Endothelial cell (in vitro differentiated cells): ENCODE measurements at regions not wholly inside any gene's neighbourhood (a gene's known extent, or its start where the extent isn't known, plus 50 kb on each side); places are given as distances from the start of the nearest gene placed in this dataset.
"Not testable (repeated sequence)": the region's sequence is repeated elsewhere in the genome, so short reads cannot be mapped to it uniquely, and the experiment has no call there.

Source experiments
- DNase-seq: peaks from one replicate; pipeline ENCODE4 v3.0.0; 2021; ENCODE audit warnings: low spot score
- H3K27ac Mint-ChIP-seq: one replicate; pipeline ENCODE4 v1.8.0; 2021; ENCODE audit warnings: mixed read lengths, inconsistent platforms; ENCODE audit not compliant: unreplicated experiment
- H3K27me3 Mint-ChIP-seq: one replicate; pipeline ENCODE4 v1.8.0; 2021; ENCODE audit warnings: mild to moderate bottlenecking, moderate library complexity, mixed read lengths, inconsistent platforms; ENCODE audit not compliant: unreplicated experiment
- H3K36me3 Mint-ChIP-seq: one replicate; pipeline ENCODE4 v1.8.0; 2021; ENCODE audit warnings: mild to moderate bottlenecking, low read depth, mixed read lengths, inconsistent platforms; ENCODE audit not compliant: unreplicated experiment
- H3K4me1 Mint-ChIP-seq: one replicate; pipeline ENCODE4 v1.8.0; 2021; ENCODE audit warnings: mild to moderate bottlenecking, mixed read lengths, inconsistent platforms; ENCODE audit not compliant: unreplicated experiment
- H3K4me3 Mint-ChIP-seq: one replicate; pipeline ENCODE4 v1.8.0; 2021; ENCODE audit warnings: mild to moderate bottlenecking, mixed read lengths, inconsistent platforms; ENCODE audit not compliant: unreplicated experiment
- H3K9me3 Mint-ChIP-seq: one replicate; pipeline ENCODE4 v1.8.0; 2021; ENCODE audit warnings: mixed read lengths, inconsistent platforms; ENCODE audit not compliant: unreplicated experiment
- TF ChIP-seq, protein P1 (sequence below): fragments of 200-600 bp; sonication (generic); IDR thresholded peaks from one replicate; pipeline ENCODE4 v1.5.0; 2021; ENCODE audit warnings: antibody characterized with exemption; ENCODE audit not compliant: unreplicated experiment

DNA sequence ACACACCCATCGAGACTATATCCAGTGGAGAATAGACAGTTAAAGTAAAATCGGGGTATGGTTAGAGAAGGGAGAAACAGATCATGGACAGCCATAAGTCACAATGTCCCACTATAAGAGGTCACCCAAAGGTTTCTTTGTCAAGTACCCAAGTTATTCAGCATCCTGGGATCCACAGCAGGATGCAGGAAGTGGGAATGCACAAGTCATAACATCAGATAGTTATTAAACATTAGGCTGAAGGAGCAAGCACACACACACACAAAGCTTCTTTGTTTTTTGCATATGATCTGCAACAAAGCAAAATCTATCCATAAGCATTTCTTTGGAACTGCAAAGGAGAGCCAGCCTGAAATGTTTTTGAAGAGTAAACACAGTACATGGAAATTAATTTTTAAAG lies 111.6 kb downstream of the NOC3L start:
- no peaks in the 10 kb centered on the region for H3K9me3 Mint-ChIP-seq

DNA sequence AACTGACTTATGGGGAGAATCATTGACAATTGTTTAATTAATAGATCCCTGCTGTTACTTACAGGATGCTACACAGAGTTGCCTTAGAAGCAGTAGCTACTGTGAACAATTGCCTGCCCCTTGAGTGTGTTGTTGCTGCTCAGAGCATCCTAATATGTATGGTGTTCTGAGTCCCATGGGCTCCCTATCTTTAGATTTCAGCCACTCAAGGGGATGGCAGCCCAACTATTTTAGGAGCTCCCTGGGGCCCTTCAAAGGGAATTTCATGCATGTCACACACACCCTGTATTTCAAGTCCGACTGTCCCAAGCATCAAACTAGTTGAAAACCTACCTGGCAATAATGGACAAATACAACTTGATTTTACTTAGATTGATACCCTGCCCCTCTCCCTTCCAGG lies 111.2 kb downstream of the NOC3L start:
- TF ChIP-seq, protein P1, sequence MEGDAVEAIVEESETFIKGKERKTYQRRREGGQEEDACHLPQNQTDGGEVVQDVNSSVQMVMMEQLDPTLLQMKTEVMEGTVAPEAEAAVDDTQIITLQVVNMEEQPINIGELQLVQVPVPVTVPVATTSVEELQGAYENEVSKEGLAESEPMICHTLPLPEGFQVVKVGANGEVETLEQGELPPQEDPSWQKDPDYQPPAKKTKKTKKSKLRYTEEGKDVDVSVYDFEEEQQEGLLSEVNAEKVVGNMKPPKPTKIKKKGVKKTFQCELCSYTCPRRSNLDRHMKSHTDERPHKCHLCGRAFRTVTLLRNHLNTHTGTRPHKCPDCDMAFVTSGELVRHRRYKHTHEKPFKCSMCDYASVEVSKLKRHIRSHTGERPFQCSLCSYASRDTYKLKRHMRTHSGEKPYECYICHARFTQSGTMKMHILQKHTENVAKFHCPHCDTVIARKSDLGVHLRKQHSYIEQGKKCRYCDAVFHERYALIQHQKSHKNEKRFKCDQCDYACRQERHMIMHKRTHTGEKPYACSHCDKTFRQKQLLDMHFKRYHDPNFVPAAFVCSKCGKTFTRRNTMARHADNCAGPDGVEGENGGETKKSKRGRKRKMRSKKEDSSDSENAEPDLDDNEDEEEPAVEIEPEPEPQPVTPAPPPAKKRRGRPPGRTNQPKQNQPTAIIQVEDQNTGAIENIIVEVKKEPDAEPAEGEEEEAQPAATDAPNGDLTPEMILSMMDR: no peak
- no peaks in the 10 kb centered on the region for H3K36me3 Mint-ChIP-seq
- H3K4me3 Mint-ChIP-seq: no peak overlapping the region
- H3K4me1 Mint-ChIP-seq: peaks cover 7% of the 10 kb centered on the region
- no peaks in the 10 kb centered on the region for H3K9me3 Mint-ChIP-seq
- no peak for DNase-seq
- H3K27ac Mint-ChIP-seq: no peak overlapping the region
- H3K27me3 Mint-ChIP-seq: peaks cover 4% of the 10 kb centered on the region

More for the DNA sequence above, 111.6 kb downstream of the NOC3L start:
- Mint-ChIP-seq H3K27me3 (peaks cover 4% of the 10 kb centered on the region), H3K27ac (no peak overlapping the region), H3K4me1 (peaks cover 4% of the 10 kb centered on the region), H3K4me3 (no peak overlapping the region), H3K36me3 (no peaks in the 10 kb centered on the region)
- no peak for DNase-seq
- TF ChIP-seq, protein P1: no peak

DNA sequence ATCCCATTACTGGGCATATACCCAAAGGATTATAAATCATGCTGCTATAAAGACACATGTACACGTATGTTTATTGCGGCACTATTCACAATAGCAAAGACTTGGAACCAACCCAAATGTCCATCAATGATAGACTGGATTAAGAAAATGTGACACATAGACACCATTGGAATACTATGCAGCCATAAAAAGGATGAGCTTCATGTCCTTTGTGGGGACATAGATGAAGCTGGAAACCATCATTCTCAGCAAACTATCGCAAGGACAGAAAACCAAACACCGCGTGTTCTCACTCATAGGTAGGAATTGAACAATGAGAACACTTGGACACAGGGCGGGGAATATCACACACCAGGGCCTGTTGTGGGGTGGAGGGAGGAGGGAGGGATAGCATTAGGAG lies 105.3 kb downstream of the NOC3L start:
- not testable (repeated sequence) for H3K4me1 Mint-ChIP-seq, H3K36me3 Mint-ChIP-seq, H3K4me3 Mint-ChIP-seq

DNA sequence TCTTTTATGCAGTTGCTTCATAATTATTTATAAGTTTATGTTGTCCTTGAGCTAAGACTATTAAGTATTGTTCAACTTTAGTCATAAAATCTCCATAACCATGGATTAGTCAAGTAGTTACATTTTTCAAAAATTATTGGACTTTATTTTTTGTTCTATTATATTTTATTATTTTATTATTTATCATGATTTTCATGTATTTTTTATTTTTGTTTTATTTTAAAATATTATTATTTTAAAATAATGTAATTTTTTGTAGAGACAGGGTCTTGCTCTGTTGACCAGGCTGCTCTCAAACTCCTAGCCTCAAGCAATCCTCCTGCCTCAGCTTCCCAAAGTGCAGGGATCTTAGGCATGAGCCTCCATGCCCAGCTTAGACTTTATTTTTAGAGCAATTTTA lies 102.3 kb downstream of the NOC3L start:
- no peak overlapping the region for H3K27ac Mint-ChIP-seq
- H3K9me3 Mint-ChIP-seq: no peaks in the 10 kb centered on the region
- no peaks in the 10 kb centered on the region for H3K27me3 Mint-ChIP-seq
- no peak overlapping the region for H3K4me3 Mint-ChIP-seq
- H3K4me1 Mint-ChIP-seq: peaks cover 8% of the 10 kb centered on the region
- TF ChIP-seq, protein P1: no peak
- no peaks in the 10 kb centered on the region for H3K36me3 Mint-ChIP-seq
- DNase-seq: no peak

More for the DNA sequence above, 105.3 kb downstream of the NOC3L start:
- not testable (repeated sequence) for H3K27me3 Mint-ChIP-seq, DNase-seq, H3K9me3 Mint-ChIP-seq
- peak overlapping the region; percentile 61 for H3K27ac Mint-ChIP-seq

DNA sequence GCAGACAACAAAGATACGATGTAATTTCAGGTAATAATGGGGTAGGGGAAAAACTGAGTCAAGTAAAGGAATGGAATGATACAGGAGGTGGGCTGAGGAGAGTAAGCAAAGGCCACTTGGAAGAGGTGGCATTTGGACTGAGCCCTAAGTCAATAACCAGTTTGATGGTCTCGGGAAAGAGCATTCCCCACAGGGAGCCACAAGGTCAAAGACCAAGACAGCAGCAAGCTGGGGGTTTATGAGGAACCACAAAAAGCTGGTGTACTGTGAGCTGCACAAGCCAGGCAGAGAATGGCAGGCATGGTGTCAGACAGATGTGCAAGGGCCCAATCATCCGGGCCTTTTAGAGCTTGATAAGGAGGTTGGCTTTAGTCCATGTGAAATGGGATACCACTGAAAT lies 98.7 kb downstream of the NOC3L start:
- Mint-ChIP-seq H3K36me3 (no peaks in the 10 kb centered on the region), H3K27ac (no peak overlapping the region), H3K9me3 (no peaks in the 10 kb centered on the region), H3K4me1 (no peaks in the 10 kb centered on the region), H3K4me3 (no peak overlapping the region), H3K27me3 (no peaks in the 10 kb centered on the region)
- DNase-seq: no peak
- TF ChIP-seq, protein P1: no peak

DNA sequence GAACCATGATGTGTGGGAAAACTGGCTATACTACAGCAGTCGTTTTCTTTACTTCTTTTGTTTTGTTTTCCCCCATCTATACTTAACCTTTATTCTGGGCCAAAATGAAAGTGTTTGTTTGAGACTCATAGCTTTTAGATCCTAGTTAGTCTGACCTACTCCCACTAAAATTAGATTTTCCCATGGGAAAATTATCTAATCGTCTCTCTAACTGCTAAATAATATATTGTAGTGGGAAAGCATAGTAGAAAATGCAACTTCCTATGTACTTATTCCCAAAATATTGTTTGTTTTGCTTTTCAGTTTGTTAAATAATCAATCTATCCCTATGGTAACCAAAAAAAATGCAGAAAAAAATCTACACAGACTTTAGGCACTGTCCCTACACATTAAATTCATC lies 96.6 kb downstream of the NOC3L start:
- H3K36me3 Mint-ChIP-seq: no peaks in the 10 kb centered on the region
- no peak for DNase-seq
- H3K4me1 Mint-ChIP-seq: no peaks in the 10 kb centered on the region
- TF ChIP-seq, protein P1: no peak
- H3K27ac Mint-ChIP-seq: no peak overlapping the region
- no peak overlapping the region for H3K4me3 Mint-ChIP-seq
- no peaks in the 10 kb centered on the region for H3K27me3 Mint-ChIP-seq
- no peaks in the 10 kb centered on the region for H3K9me3 Mint-ChIP-seq
